Hypothalamus (tissue), 51 donors: ENCODE measurements at regions not wholly inside any gene's neighbourhood (a gene's known extent, or its start where the extent isn't known, plus 50 kb on each side); places are given as distances from the start of the nearest gene placed in this dataset.
"Not testable (repeated sequence)": the region's sequence is repeated elsewhere in the genome, so short reads cannot be mapped to it uniquely, and the experiment has no call there.

Source experiments
- DNase-seq, 51 donors: peaks; one replicate each; lab custom pipeline; 2025; lab: John Stamatoyannopoulos, UW

DNA sequence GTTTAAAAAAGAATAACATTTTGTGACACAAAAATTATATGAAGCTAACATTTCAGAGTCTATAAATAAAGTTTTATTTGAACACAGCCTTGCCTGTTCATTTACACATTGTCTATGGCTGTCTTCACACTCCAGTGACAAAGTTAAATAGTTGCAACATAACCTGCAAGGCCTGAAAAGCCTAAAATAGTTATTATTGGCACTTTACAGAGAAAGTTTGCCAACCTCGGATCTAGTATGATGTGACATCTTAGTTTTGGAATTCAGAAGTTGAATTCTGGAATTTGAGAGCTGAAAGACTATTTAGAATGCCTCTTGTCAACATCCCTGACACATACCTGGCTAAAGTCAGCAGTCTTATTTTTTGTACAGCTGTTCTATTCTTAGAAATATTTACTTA lies 68.3 kb downstream of the DYRK2 start:
- DNase-seq: no peak

DNA sequence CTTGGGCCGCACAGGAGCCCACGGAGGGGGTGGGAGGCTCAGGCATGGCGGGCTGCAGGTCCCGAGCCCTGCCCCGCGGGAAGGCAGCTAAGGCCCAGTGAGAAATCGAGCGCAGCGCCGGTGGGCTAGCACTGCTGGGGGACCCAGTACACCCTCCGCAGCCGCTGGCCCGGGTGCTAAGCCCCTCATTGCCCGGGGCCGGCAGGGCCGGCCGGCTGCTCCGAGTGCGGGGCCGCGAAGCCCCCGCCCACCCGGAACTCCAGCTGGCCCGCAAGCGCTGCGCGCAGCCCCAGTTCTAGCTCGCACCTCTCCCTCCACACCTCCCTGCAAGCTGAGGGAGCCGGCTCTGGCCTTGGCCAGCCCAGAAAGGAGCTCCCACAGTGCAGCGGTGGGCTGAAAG lies 70.8 kb downstream of the DYRK2 start:
- DNase-seq: not testable (repeated sequence)

DNA sequence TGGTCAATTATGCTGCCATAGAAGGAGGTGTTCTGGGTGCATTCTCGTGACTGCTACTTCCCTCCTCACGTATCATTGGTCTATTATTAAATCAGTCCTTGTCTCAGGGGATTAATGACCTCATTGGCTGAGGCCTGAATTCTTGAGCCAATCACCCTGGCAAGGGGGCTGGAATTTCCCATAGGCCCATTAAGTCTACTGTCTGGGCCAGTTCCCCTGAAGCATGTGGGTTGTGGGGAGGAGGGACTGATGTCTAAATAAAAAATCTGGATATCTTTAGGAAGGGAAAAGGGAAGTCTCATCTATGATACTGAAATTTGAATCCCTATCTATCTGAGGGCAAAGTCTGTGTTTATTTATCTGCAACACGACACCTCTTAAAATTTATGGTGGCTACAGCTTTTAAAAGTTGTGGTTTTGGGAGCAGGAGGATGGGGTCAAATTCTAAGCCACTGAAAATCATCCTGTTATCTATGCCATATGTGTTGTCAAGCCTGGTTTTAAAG lies 71.9 kb downstream of the DYRK2 start:
- no peak for DNase-seq

DNA sequence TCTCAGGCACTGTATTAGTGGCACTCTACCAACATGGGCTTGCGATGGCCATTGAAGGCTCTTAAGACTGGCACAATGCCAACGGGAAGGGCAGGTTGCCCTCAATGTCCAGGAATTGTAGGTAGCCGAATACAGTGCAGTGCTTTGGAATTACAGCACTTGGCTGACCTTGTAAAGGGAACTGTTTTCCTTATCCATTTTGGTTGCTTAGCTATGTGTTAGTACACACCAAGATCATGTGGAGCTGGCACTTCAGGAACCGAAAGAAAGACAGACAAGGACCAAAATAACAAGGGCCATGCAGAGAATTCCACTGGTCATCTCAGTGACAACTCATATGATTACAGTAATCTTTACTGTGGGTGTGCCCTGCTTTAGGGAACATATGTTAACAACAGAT lies 72.7 kb downstream of the DYRK2 start:
- DNase-seq: no peak

DNA sequence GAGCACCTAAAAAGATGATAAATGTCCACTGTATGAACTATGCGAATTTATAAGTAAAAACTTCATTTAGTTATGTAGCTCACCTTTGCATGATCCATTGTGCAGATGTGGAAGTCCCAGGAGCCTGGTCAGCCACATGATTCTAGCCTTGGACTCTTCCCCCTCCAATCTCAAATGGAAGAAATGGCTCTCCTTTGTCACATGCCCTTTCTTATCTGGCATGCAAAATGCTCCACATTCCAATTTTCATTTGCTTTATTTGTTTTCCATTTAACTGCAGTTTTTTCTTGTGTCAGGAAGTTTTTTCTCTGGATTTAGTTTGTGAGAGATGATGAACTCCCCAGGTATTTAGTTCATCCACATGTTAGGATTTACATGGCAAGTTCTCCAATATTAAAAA lies 73.8 kb downstream of the DYRK2 start:
- no peak for DNase-seq

DNA sequence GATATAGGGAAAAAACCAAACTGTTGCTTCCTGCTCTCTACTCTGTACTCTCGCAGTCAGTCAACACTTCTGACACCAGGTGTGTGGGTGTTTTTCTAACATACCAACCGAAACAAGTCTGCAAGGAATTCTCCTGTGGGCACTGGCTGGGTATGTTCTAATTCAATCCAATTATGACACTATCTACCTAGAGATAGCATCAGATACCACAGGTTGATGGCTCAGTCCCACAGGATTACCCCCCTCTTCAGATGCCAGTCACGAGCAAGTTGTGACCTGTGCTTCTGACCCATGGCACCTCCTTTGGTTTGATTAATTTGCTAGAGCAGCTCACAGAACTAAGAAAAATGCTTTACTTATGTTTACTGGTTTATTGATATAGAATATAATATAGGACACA lies 78.3 kb downstream of the DYRK2 start:
- DNase-seq: no peak

DNA sequence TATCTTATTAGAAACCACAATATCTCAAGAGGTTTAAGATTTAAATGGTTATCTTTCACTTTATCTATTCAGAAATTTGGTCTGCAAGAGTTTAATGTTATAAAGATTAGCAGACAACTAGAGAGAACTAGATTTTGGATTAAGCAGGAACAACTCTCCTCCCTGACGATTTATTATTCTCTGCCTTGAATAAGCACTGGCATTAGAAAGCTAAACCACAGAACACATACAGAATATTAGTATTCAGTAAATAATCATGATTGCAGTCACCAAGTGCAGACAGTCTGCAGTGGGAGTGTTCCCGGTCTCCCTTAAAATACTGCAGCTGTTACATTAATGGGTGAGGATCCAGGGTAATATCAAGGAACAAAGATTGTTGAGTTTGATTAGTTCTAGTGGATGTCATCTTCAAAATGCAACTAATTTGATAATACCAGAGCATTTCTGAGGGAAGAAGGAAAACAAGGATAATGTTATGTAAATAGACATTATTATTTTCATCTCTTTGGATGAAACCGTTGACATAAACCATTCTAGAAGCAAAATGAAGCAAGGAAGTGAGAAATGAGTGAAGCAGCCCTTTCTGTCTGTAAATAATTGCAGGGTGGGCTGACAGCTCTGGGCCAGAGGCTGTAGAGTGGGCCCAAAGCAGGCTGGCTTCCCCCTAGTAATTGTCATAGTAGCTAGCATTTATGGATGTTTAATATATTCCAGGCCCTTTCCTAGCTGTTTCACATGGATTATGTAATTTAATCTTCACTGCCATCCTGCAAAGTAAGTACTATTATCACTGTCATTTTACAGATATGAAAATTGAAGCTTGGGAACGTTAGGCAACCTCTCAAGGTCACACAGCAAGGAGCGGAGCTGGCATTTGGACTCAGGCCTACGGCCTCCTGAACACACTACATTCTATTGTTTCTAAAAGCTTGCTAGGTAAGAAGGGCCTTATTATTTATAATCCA lies 79.4 kb downstream of the DYRK2 start:
- no peak for DNase-seq

DNA sequence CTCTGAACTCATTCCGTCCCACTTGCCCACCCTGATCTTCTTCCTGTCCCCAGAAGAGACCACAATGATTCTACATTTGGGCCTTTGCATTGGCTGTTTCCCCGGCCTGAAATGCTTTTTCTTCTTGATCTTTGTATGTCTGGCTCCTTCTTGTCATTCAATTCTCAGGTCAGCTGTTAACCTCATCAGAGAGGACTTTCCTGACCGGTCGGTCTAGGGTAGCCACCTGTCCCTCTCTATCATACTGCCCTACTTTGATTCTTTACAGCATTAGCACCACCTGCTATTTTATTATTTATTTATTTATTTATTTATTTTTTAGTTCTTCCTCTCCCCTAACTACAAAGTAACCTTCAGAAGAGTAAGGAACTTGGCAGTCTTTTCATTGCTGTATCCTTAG lies 84.3 kb downstream of the DYRK2 start:
- DNase-seq: no peak

DNA sequence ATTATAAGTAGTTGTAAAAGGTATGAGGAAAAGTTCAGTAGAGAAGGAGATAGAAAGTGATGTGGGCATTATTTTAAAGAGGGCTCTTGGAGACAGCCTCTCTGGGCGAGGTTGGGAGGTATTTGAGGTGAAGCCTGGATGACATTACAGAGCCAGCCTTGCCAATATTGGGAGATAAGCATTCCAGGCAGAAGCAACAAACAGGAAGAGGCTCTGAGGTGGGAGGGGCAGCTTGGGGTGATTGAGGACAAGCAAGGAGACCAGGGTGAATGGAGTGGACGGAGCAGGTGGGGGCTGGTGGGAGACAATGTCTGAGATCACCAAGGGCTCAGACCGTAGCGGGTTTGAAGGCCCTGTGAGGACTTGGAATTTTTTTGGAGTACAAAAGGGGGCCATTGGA lies 87.3 kb downstream of the DYRK2 start:
- DNase-seq: no peak

DNA sequence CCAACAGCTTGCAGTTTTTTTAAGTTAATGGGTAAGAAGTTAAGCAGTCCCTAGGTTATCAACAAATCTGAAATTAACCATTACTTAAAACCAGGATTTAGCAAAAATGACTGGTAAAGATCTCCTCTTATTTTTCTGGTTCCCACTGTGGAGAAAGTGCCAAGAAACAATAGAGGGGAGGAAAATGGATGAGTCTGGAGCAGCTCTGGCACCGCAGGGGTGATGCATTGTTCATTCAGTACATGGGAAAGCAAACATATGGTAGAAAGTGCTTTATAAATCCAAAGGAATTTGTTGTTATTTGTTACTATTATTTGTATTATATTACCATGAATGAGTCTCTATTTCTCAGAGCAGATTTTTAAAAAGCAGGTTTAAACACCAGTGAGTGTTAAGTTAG lies 92.2 kb downstream of the DYRK2 start:
- no peak for DNase-seq

DNA sequence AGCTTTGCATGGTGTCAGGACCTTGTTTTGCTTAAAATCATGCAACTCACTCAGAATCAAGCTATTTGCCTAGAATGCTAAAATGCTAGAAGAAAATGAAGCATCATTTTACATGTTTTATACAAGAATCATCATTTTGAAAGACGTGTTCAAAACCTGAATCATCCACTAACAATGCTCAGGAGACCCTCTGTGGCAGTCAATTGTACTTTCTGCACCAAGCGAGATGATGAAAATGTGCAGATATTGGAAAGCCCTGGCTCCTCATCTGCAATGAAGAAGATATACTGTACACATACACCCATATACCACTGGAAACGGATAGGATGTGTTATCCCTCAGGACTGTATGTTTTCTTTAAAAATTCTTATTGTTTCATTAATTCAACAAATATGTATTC lies 92.7 kb downstream of the DYRK2 start:
- no peak for DNase-seq

DNA sequence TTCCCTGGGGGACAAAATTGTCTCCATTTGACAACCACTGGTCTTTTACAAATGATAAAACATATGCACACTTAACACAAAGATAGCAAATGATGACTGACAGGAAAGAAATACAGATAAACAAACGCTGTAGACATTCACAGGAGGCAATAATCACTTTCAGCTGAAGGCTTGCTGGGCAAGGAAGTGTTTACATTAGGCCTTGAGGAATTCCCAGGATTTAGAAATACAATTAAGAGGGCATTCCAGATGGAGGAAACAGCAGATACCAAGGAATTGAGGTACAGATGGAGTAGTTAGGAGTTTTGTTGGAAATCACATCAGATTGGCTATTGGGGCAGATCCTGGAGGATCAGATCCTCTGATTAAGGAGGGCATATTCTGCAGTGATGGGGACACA lies 93.9 kb downstream of the DYRK2 start:
- DNase-seq: no peak

DNA sequence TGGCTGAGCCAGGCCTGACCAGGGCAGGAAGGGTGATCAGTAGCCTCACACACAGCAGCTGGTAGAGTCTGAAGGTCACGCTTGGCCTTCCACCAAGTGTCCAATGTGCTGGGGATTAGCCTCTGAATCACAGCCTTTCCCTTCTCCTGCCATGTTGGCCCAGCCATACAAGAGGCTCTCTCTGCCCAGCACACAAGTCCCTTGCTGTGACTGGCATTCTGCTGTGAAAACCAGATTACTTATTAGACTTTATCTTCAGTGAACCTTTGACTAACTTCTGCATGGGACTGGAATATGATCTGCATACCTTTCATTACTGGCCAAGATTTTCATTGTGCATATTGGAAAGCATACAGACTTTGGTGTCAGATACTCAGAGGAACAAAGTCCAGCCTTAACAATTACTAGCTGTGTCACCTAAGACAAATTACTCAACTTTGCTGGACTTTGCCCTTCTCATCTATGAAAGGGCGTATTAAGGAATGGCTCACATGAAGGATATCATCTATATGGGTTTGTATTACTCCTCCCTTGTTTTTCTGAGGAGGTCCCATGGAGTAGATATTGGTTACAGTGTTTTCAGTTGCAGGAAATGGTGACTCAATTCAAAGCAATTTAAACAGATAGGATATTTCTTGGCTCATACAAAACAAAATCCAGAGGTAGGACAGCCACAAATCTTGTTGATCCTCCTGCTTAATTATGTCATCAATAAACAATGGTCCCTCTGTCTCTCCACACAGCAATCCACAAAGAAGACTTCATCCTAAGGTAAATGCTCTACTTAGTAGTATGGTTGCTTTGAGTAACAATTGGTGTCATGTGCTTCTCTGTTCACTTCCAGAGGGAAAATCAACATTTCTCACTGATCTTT lies 99.6 kb downstream of the DYRK2 start:
- DNase-seq: no peak

DNA sequence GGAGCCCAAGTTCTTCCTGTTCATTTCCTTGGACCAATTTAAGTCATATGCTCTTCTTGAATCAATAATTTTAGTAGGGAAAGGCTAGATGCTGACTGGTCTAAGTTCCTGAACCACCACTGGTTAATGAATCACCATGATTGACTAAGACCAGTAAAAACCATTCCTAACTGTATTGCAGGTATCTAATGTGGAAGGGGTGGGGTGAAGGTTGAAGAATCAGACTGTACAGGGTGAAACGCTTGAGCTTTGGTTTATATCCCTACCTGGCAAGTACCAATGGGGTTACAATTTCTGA lies 100.1 kb downstream of the DYRK2 start:
- no peak for DNase-seq

DNA sequence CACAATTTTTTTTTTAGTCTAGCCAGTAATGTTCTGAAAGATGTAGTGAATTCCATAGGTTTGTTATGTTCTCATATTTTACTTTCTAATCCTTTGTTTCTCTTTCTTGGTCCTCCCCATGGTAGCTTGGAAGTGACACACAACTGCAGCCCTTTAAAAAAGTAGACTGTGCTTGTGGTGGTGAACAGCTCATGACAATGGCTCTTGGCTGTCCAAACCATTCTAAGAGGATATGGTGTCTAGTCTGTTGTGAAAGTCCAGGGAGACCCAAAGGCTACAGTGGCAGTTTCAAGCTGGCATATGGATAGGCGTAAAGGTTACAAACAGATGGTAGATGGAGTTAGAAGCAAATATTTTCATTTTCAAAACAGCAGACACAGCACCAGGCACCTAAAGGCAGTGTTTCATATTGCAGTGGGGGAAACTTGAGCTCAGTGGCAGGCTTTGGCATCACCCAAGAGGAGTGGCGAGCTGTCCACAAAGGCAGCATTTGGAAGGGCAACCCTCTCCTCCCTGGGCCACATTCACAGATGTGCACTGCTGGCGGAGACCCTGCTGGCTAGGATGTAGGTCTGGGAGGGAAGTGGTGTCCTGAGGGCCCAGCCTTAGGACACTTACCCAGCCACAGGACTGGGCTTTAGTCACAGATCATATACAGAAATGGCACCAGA lies 102.1 kb downstream of the DYRK2 start:
- DNase-seq: no peak

DNA sequence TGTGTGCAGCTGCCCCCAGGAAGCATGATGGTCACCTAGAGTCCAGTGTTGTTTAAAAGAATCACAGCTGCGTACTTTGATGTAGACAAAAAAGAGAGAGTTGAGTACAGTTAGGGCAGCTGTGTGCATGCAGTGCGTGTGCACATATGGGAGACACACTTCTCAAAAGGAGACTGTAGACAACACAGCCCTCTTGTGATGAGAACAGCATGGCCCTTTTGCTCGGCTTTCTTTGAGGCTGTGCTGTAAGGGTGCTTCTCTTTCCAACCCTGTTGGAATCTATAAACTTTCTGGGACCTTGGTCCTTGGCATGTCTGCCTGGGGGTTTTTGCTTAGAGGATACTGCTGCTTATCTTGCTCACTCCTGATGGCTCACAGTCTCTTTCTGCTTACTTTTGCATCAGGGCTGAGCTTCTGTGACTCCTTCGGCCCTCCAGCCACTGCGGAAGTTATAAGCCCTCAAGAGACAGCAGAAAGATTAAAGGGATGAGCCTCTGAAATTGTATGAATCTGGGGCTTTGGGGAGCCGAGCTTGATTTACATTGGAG lies 102.9 kb downstream of the DYRK2 start:
- no peak for DNase-seq

DNA sequence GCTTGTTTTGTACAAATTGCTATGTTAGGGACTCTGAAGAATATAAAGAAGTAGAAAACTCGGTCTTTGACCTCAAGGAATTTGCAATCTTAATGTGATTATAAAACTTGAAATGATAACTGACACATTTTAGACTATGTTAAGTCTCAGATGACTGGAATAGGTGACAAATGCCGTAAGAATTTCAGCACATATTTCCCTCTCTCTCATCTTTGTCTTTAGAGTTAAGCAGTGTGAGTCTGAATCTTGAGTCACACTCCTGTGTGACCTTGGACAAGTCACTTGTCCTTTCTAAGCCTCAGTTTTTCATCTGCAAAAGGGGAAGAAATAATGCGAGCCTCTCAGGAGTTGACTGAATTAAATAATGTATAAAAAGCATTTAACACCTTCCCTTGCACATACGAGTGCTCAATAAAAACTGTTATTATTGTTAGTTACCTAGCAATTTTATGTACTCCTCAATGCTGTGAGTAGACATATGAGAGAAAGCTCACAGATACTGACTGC lies 103.7 kb downstream of the DYRK2 start:
- no peak for DNase-seq

DNA sequence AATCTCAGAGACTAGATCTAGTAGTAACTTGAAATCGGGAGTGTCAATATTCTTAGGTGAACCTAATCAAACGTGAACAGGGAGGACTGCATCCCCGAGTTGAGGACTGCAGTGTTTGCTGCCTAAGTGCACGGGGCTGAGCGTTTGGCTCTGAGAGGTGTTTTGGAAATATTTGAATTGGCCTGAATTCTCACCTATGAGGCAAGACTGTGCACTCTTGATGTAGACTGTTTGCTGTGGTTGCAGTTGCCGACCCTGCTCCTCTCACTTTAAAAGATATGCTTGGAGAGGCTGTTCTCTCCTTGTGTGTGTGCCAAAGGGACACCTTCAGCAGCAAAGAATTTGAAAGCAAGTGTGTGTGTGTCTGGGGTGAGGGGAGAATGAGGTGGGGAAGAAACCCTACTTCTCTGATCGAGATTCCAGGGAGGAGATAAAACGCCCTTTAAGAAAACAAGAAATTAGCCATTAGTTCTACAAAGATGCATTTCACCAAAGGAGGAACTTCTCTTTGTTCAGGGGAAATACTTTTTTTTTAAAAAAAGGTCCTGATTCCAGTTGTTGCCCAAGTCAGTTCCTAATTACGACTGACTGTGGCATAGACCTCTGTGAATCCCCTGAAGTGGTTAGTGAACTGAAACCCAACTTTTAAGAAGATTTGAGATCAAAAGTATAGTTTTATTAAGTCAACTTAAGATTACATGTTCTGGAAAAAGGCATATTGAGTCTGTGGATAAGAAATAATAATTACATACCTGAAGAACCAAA lies 106.6 kb downstream of the DYRK2 start:
- DNase-seq: no peak

DNA sequence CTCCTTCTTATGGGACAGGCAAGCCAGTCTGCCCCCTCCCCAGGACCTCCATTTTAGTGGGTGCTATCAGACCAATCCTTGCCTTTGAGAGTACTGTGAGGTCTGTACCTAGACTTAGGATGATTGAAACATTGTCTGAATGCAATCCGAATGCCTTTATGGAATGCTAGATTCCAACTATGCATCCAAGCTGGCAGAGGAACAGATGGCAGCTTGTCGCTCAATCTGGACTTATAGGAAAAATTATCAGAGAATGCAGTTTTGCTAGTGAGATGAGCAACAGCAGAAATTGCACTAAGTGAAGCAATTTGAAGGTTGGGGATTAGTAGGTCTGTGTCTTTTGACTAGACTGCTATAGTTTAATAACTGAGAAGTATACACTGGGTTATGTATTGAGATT lies 109.1 kb downstream of the DYRK2 start:
- DNase-seq: no peak

DNA sequence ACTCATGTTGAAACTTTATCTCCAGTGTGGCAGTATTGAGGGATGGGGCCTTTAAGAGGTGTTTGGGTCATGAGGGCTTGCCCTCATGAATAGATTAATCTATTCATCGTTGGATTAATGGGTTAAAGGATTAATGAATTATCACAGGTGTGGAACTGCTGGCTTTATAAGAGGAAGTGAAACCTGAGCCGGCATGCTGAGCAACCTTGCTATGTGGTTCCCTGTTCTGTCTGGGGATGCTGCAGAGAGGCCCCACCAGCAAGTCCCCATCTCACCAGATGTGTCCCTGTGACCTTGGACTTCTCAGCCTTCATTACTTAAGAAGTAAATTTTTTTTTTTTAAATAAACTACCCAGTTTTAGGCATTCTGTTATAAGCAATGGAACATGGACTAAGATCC lies 109.6 kb downstream of the DYRK2 start:
- no peak for DNase-seq
